Stomach (tissue), 4 donors: ENCODE measurements at regions not wholly inside any gene's neighbourhood (a gene's known extent, or its start where the extent isn't known, plus 50 kb on each side); places are given as distances from the start of the nearest gene placed in this dataset.

Experiments used
- EP300 ChIP-seq: sonication (generic); formaldehyde crosslinking; IDR thresholded peaks from one replicate; pipeline ENCODE4 v1.6.1; 2017; ENCODE audit warnings: antibody characterized with exemption
- TF ChIP-seq, protein P1 (sequence below), 7 experiments: fragments of 450-650 bp in 4 of 7; fragments of 200-600 bp in 3 of 7; sonication (generic) in 3 of 7; IDR thresholded peaks; one replicate each; pipeline ENCODE4 v1.5.1; 2016 to 2019; ENCODE audit warnings: antibody characterized with exemption in 7 of 7, control low read depth in 2 of 7, mild to moderate bottlenecking in 1 of 7

DNA sequence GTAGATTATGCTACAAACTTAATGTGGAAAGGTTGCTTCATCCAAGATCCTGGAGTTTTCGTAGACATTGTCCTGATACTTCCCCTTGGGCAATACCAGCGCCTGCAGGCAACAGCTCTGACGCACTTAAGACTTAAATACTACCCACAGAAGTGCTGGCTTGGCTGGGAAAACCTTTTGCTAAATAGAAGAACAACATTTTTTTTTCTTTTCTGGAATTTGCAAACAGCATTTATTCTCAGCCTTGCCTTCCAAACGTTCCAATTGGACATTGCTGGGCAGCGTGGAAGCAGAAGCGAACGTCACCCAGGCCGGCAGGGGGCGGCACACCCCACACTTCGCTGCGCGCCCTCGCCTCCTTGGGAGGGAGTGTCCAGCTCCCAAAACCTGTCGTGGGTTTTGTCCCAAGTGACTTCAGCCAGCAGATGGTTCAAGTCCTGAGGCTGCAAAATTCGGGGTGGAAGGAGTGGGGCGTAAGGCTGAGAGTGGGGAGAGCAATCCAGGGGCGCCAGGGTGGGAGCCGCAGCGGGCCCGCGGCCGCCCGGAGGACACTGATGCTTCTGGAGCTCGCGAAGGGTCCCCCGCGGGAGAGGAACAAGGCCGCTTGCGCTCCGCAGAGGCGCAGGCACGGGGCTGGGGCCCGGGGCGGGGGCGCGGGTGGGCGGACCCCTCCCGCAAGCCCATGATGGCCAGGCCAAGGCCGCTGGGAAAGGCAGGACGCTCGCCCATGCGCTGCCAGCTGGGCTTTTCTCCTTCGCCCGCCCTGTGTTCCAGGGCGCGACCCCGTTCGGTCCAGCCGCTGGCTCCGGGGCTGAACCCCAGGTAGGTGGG is 60.8 kb upstream of the MAP3K4 start:
- TF ChIP-seq, protein P1, sequence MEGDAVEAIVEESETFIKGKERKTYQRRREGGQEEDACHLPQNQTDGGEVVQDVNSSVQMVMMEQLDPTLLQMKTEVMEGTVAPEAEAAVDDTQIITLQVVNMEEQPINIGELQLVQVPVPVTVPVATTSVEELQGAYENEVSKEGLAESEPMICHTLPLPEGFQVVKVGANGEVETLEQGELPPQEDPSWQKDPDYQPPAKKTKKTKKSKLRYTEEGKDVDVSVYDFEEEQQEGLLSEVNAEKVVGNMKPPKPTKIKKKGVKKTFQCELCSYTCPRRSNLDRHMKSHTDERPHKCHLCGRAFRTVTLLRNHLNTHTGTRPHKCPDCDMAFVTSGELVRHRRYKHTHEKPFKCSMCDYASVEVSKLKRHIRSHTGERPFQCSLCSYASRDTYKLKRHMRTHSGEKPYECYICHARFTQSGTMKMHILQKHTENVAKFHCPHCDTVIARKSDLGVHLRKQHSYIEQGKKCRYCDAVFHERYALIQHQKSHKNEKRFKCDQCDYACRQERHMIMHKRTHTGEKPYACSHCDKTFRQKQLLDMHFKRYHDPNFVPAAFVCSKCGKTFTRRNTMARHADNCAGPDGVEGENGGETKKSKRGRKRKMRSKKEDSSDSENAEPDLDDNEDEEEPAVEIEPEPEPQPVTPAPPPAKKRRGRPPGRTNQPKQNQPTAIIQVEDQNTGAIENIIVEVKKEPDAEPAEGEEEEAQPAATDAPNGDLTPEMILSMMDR (IDR thresholded peaks at IDR 0.05): peak in 5 of 7 experiments; percentile 79 to 88 (median 83)
- no peak for TF ChIP-seq EP300
